Mesothelial cell of epicardium (in vitro differentiated cells): ENCODE measurements at regions not wholly inside any gene's neighbourhood (a gene's known extent, or its start where the extent isn't known, plus 50 kb on each side); places are given as distances from the start of the nearest gene placed in this dataset.

ENCODE experiments used
- DNase-seq, 2 experiments: peaks; one replicate each; pipeline ENCODE4 v3.0.0; 2021; ENCODE audit warnings: low spot score in 2 of 2; ENCODE audit not compliant: unreplicated experiment in 2 of 2
- H3K27ac Mint-ChIP-seq: 2 replicates; pipeline ENCODE4 v1.8.0; 2021; ENCODE audit warnings: mixed read lengths
- H3K27me3 Mint-ChIP-seq: 2 replicates; pipeline ENCODE4 v1.8.0; 2021; ENCODE audit warnings: low read depth, mixed read lengths
- H3K36me3 Mint-ChIP-seq: 2 replicates; pipeline ENCODE4 v1.8.0; 2021; ENCODE audit warnings: mixed read lengths
- H3K4me1 Mint-ChIP-seq: 2 replicates; pipeline ENCODE4 v1.8.0; 2021; ENCODE audit warnings: mixed read lengths
- H3K4me3 Mint-ChIP-seq: 2 replicates; pipeline ENCODE4 v1.8.0; 2021; ENCODE audit warnings: mild to moderate bottlenecking, moderate library complexity, mixed read lengths
- H3K9me3 Mint-ChIP-seq: 2 replicates; pipeline ENCODE4 v1.8.0; 2021; ENCODE audit warnings: mixed read lengths
- TF ChIP-seq, protein P1 (sequence below): fragments of 200-600 bp; sonication (generic); IDR thresholded peaks from one replicate; pipeline ENCODE4 v1.5.0; 2021; ENCODE audit warnings: antibody characterized with exemption; ENCODE audit not compliant: unreplicated experiment

DNA sequence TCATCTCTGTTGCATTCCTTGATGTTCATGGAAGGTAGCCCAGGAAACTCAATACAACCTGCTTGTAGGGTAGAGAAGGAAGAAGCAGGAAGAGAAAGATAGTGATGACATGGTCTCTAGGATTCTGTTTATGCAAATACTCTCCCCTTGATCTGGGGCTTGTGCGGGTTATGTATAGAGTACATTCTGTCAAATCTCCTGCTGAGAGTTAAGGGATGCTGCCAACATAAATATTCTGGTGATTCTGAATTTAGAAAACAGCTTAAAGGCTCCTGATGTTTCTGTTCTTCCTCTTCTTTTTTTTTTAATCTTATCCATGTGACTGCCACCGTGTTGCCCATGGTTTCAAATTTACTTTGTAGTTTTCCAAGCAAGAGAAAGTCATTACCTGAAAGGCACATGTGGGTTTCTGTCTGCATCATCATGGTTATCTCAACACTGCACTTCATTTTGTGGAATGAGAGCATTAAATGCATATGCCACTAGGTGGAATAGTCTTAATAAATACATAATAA, 150.6 kb downstream of the RPS12 start:
- Mint-ChIP-seq H3K4me1 (peaks cover 33% of the 10 kb centered on the region), H3K27ac (no peak overlapping the region), H3K4me3 (no peak overlapping the region), H3K36me3 (no peaks in the 10 kb centered on the region), H3K9me3 (peaks cover 4% of the 10 kb centered on the region), H3K27me3 (no peaks in the 10 kb centered on the region)
- TF ChIP-seq, protein P1, sequence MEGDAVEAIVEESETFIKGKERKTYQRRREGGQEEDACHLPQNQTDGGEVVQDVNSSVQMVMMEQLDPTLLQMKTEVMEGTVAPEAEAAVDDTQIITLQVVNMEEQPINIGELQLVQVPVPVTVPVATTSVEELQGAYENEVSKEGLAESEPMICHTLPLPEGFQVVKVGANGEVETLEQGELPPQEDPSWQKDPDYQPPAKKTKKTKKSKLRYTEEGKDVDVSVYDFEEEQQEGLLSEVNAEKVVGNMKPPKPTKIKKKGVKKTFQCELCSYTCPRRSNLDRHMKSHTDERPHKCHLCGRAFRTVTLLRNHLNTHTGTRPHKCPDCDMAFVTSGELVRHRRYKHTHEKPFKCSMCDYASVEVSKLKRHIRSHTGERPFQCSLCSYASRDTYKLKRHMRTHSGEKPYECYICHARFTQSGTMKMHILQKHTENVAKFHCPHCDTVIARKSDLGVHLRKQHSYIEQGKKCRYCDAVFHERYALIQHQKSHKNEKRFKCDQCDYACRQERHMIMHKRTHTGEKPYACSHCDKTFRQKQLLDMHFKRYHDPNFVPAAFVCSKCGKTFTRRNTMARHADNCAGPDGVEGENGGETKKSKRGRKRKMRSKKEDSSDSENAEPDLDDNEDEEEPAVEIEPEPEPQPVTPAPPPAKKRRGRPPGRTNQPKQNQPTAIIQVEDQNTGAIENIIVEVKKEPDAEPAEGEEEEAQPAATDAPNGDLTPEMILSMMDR, result no peak
- DNase-seq, result no peak

DNA sequence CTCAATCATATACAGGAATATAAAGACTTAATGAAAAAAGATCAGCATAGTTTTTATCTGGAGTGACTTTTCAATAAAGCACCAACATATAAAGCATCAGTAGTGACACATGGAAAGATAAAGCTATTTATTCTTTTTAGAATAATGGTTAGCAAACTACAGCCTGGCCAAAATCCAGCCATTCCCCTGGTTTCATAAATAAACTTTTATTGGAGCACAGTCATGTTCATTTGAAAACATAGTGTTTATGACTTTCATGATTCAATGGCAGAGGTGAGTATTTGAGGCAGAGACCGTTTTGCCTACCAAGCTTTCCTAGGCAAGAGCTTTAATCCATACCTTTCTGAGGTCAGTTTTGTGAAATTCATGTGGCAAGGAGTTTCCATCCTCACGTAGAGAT, 153.5 kb downstream of the RPS12 start:
- no peak for DNase-seq
- H3K27ac Mint-ChIP-seq, result no peak overlapping the region
- TF ChIP-seq, protein P1, result no peak
- H3K36me3 Mint-ChIP-seq, result no peaks in the 10 kb centered on the region
- peaks cover 25% of the 10 kb centered on the region for H3K4me1 Mint-ChIP-seq
- H3K27me3 Mint-ChIP-seq, result no peaks in the 10 kb centered on the region
- H3K4me3 Mint-ChIP-seq, result no peak overlapping the region
- H3K9me3 Mint-ChIP-seq, result peaks cover 4% of the 10 kb centered on the region

DNA sequence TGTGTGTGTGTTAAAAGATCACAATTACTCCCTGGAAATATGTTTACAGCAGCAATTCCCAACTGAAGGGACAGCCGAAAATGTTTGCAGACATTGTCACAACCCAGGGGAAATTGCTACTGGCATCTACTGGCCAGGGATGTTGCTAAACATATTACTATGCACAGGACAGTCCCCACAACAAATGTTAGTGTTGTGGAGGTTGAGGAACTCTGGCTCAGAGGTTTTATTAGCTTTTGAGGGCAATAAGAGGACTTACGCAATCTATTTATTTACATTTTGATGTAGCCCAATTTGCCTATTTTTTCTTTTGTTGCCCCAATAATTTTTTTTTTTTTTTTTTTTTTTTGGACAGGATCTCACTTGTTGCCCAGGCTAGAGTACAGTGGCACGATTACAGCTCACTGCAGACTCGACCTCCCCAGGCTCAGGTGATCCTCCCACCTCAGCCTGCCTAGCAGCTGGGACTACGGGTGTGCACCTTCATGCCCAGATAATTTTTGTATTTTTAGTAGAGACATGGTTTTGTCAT, 154.1 kb downstream of the RPS12 start:
- H3K27ac Mint-ChIP-seq, result no peak overlapping the region

DNA sequence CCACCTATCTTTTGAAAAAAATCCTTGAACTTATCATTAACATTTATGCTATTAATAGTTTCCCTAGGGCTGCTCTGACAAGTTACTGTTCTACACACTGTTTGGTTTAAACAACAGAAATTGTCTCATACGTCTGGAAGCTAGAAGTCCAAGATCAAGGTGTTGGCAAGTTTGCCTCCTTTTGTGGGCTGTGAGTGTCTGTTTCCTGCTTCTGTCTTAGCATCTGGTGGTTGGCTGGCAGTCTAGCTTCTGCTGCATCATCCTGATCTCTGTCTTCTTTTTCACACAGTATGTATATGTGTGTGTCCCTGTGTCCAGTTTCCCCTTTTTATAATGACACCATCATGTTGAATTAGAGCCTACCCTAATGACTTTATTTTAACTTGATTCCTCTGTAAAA, 154.8 kb downstream of the RPS12 start:
- no peaks in the 10 kb centered on the region for H3K9me3 Mint-ChIP-seq
- TF ChIP-seq, protein P1, result no peak
- H3K27me3 Mint-ChIP-seq, result no peaks in the 10 kb centered on the region
- H3K27ac Mint-ChIP-seq, result no peak overlapping the region
- no peak for DNase-seq
- peaks cover 31% of the 10 kb centered on the region for H3K4me1 Mint-ChIP-seq
- no peaks in the 10 kb centered on the region for H3K36me3 Mint-ChIP-seq
- H3K4me3 Mint-ChIP-seq, result no peak overlapping the region

More for the DNA sequence above, 154.1 kb downstream of the RPS12 start:
- H3K36me3 Mint-ChIP-seq, result no peaks in the 10 kb centered on the region
- no peaks in the 10 kb centered on the region for H3K27me3 Mint-ChIP-seq
- H3K4me1 Mint-ChIP-seq, result peaks cover 28% of the 10 kb centered on the region
- no peak for DNase-seq
- TF ChIP-seq, protein P1, result no peak
- peaks cover 1% of the 10 kb centered on the region for H3K9me3 Mint-ChIP-seq
- no peak overlapping the region for H3K4me3 Mint-ChIP-seq

DNA sequence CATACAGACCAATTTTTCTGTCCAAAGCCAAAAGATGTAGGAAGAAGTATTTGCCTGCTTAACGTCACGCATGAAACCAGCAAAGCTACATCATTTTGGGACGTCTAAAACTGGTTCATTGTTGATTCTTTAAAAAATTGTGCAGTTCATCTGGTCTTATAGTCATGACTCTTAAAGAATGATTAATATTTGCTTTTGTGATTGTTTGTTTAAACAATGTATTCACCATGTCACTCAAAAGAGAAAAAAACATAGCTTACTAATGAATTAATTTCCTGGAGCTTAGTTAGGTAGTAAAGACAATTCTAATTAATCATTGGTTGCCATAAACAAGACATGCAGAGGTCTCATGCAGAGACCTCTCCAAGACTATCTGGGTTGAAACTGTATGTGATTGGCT, 157.3 kb downstream of the RPS12 start:
- Mint-ChIP-seq H3K36me3 (no peaks in the 10 kb centered on the region), H3K4me1 (peaks cover 31% of the 10 kb centered on the region), H3K27me3 (peaks cover 4% of the 10 kb centered on the region), H3K9me3 (no peaks in the 10 kb centered on the region), H3K27ac (no peak overlapping the region), H3K4me3 (no peak overlapping the region)
- TF ChIP-seq, protein P1, result no peak
- DNase-seq, result no peak

DNA sequence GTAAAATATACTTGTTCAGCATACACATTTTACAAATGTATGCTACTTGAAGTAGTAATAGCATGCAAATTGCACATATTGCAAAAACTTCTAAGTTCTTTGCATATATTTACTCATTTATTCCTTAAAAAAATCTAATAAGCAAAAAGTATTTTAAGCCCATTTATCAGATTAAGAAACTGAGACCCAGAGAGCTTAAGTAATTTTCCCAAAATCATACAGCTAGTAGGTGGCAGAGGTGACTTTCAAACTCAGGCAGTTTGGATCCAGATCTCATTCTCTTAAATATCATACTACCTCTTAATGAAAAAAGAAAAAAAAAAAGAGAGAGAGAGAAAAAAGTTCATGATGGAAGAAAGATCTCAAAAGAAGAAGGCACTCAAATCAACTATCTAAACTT, 157.9 kb downstream of the RPS12 start:
- DNase-seq, result no peak
- TF ChIP-seq, protein P1, result no peak
- Mint-ChIP-seq H3K9me3 (no peaks in the 10 kb centered on the region), H3K27me3 (peaks cover 4% of the 10 kb centered on the region), H3K4me3 (no peak overlapping the region), H3K36me3 (no peaks in the 10 kb centered on the region), H3K4me1 (peaks cover 27% of the 10 kb centered on the region), H3K27ac (no peak overlapping the region)
